GM23338 (cell line): ENCODE measurements at regions not wholly inside any gene's neighbourhood (a gene's known extent, or its start where the extent isn't known, plus 50 kb on each side); places are given as distances from the start of the nearest gene placed in this dataset.
A peak's percentile ranks its signal among the peaks of the same experiment; 100 is the strongest.

Experiments used
- ATAC-seq: fragments of 200-7000 bp; cut with Tn5 transposase; 3 replicates; pipeline ENCODE4 v1.9.1; 2020
- DNase-seq: peaks from one replicate; pipeline ENCODE4 v3.0.0-alpha.2; 2015; ENCODE audit warnings: low spot score
- H2AFZ ChIP-seq: fragments of 200-600 bp; sonication (generic); 2 replicates; pipeline ENCODE4 v1.8.0; 2016; ENCODE audit warnings: antibody characterized with exemption, mild to moderate bottlenecking, moderate library complexity
- H3F3A ChIP-seq: fragments of 200-600 bp; sonication (generic); replicated peaks from 2 replicates; pipeline ENCODE4 v1.8.0; 2017; ENCODE audit warnings: antibody characterized with exemption, mixed run types, low read depth
- H3K27ac ChIP-seq: fragments of 200-600 bp; sonication (generic); 2 replicates; pipeline ENCODE4 v1.6.1; 2016; ENCODE audit warnings: low read depth
- H3K27me3 ChIP-seq: fragments of 200-600 bp; sonication (generic); 2 replicates; pipeline ENCODE4 v1.8.0; 2016; ENCODE audit warnings: mild to moderate bottlenecking, mixed run types, moderate library complexity; ENCODE audit not compliant: insufficient read depth
- H3K36me3 ChIP-seq: fragments of 200-600 bp; sonication (generic); 2 replicates; pipeline ENCODE4 v1.8.0; 2016; ENCODE audit warnings: mild to moderate bottlenecking; ENCODE audit not compliant: insufficient read depth
- H3K4me1 ChIP-seq: fragments of 200-600 bp; sonication (generic); 2 replicates; pipeline ENCODE4 v1.8.0; 2016; ENCODE audit warnings: mild to moderate bottlenecking, moderate library complexity; ENCODE audit not compliant: insufficient read depth
- H3K4me2 ChIP-seq: fragments of 200-600 bp; sonication (generic); 2 replicates; pipeline ENCODE4 v1.7.1; 2017; ENCODE audit warnings: mixed run types
- H3K4me3 ChIP-seq: fragments of 200-600 bp; sonication (generic); 2 replicates; pipeline ENCODE4 v1.6.1; 2016; ENCODE audit warnings: mixed run types
- H3K79me2 ChIP-seq: fragments of 200-600 bp; sonication (generic); replicated peaks from 2 replicates; pipeline ENCODE4 v1.8.0; 2017; ENCODE audit warnings: mild to moderate bottlenecking; ENCODE audit not compliant: insufficient read depth
- H3K9me2 ChIP-seq: fragments of 200-600 bp; sonication (generic); 2 replicates; pipeline ENCODE4 v1.8.0; 2017; ENCODE audit not compliant: insufficient read depth
- H4K20me1 ChIP-seq: fragments of 200-600 bp; sonication (generic); replicated peaks from 2 replicates; pipeline ENCODE4 v1.8.0; 2017; ENCODE audit warnings: mild to moderate bottlenecking; ENCODE audit not compliant: insufficient read depth
- H3K27ac Mint-ChIP-seq: 2 replicates; pipeline ENCODE4 v1.8.0; 2020; ENCODE audit warnings: inconsistent platforms, mild to moderate bottlenecking, moderate library complexity, mixed read lengths
- H3K27me3 Mint-ChIP-seq: 3 replicates; pipeline ENCODE4 v1.8.0; 2022; ENCODE audit warnings: low read depth, mild to moderate bottlenecking, moderate library complexity, mixed read lengths, inconsistent platforms; ENCODE audit not compliant: insufficient read depth, poor library complexity
- H3K36me3 Mint-ChIP-seq: 3 replicates; pipeline ENCODE4 v1.8.0; 2021; ENCODE audit warnings: low read depth, mild to moderate bottlenecking, inconsistent platforms, moderate library complexity, mixed read lengths
- H3K4me1 Mint-ChIP-seq: 3 replicates; pipeline ENCODE4 v1.8.0; 2020; ENCODE audit warnings: mild to moderate bottlenecking, inconsistent platforms, mixed read lengths
- H3K4me3 Mint-ChIP-seq: 3 replicates; pipeline ENCODE4 v1.8.0; 2021; ENCODE audit warnings: moderate library complexity, mild to moderate bottlenecking, inconsistent platforms, mixed read lengths
- H3K9me3 Mint-ChIP-seq: 3 replicates; pipeline ENCODE4 v1.8.0; 2020; ENCODE audit warnings: moderate library complexity, mild to moderate bottlenecking, inconsistent platforms, mixed read lengths
- CREB1 ChIP-seq: fragments of 250-450 bp; sonication (Bioruptor Pico); IDR thresholded peaks from 2 replicates; pipeline ENCODE4 v1.5.0; 2020; ENCODE audit warnings: low read depth, mild to moderate bottlenecking, moderate library complexity
- EZH2phosphoT487 ChIP-seq: fragments of 200-600 bp; sonication (generic); IDR thresholded peaks from one replicate; pipeline ENCODE4 v1.8.1; 2018; ENCODE audit warnings: antibody characterized with exemption; ENCODE audit not compliant: unreplicated experiment
- JUNB ChIP-seq: IDR thresholded peaks from one replicate; pipeline ENCODE4 v1.6.1; 2016; ENCODE audit warnings: antibody characterized with exemption; ENCODE audit not compliant: unreplicated experiment
- NANOG ChIP-seq: IDR thresholded peaks from 2 replicates; pipeline ENCODE4 v1.6.1; 2016; ENCODE audit warnings: antibody characterized with exemption, borderline replicate concordance
- POLR2AphosphoS5 ChIP-seq: IDR thresholded peaks from 2 replicates; pipeline ENCODE4 v1.6.1; 2016; ENCODE audit warnings: antibody characterized with exemption, low read depth
- REST ChIP-seq: IDR thresholded peaks from one replicate; pipeline ENCODE4 v1.6.1; 2018; ENCODE audit warnings: antibody characterized with exemption; ENCODE audit not compliant: unreplicated experiment
- STAT1 ChIP-seq: IDR thresholded peaks from one replicate; pipeline ENCODE4 v1.6.1; 2016; ENCODE audit warnings: antibody characterized with exemption; ENCODE audit not compliant: unreplicated experiment
- ZNF331 ChIP-seq: fragments of 250-450 bp; sonication (Bioruptor Pico); IDR thresholded peaks from 2 replicates; pipeline ENCODE4 v1.5.0; 2020; ENCODE audit warnings: low read depth, mild to moderate bottlenecking, moderate library complexity
- TF ChIP-seq, protein P1 (sequence below): IDR thresholded peaks from 2 replicates; pipeline ENCODE4 v1.6.1; 2016; ENCODE audit warnings: antibody characterized with exemption
- TF ChIP-seq, protein P2 (sequence below), 2 experiments: fragments of 200-600 bp in 1 of 2; sonication (generic) in 1 of 2; conservative IDR thresholded peaks; 2 replicates each; pipeline versions ENCODE4 v1.5.1 to v1.6.1; 2016 to 2017; ENCODE audit warnings: antibody characterized with exemption in 2 of 2, low read depth in 2 of 2, mild to moderate bottlenecking in 2 of 2, moderate library complexity in 1 of 2

GRCh38 chr12:41920355-41920754 lies 224.3 kb downstream of the GXYLT1 start:
- ATAC-seq: no peak
- no peak for TF ChIP-seq STAT1
- no peak for TF ChIP-seq REST
- TF ChIP-seq JUNB: no peak
- no peak for TF ChIP-seq CREB1 (CRISPR knock-in tag)
- TF ChIP-seq, protein P1, sequence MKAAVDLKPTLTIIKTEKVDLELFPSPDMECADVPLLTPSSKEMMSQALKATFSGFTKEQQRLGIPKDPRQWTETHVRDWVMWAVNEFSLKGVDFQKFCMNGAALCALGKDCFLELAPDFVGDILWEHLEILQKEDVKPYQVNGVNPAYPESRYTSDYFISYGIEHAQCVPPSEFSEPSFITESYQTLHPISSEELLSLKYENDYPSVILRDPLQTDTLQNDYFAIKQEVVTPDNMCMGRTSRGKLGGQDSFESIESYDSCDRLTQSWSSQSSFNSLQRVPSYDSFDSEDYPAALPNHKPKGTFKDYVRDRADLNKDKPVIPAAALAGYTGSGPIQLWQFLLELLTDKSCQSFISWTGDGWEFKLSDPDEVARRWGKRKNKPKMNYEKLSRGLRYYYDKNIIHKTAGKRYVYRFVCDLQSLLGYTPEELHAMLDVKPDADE: no peak
- TF ChIP-seq, protein P2, sequence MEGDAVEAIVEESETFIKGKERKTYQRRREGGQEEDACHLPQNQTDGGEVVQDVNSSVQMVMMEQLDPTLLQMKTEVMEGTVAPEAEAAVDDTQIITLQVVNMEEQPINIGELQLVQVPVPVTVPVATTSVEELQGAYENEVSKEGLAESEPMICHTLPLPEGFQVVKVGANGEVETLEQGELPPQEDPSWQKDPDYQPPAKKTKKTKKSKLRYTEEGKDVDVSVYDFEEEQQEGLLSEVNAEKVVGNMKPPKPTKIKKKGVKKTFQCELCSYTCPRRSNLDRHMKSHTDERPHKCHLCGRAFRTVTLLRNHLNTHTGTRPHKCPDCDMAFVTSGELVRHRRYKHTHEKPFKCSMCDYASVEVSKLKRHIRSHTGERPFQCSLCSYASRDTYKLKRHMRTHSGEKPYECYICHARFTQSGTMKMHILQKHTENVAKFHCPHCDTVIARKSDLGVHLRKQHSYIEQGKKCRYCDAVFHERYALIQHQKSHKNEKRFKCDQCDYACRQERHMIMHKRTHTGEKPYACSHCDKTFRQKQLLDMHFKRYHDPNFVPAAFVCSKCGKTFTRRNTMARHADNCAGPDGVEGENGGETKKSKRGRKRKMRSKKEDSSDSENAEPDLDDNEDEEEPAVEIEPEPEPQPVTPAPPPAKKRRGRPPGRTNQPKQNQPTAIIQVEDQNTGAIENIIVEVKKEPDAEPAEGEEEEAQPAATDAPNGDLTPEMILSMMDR (conservative IDR thresholded peaks at IDR 0.05; ENCODE audit: low read depth in 2 of 2): no peak
- TF ChIP-seq ZNF331: no peak
- TF ChIP-seq EZH2phosphoT487: no peak
- TF ChIP-seq POLR2AphosphoS5: no peak
- no peak for TF ChIP-seq NANOG
- Histone ChIP-seq H2AFZ (no peak overlapping the region), H3K4me2 (peak overlapping the region; percentile 80), H3K79me2 (no peaks in the 10 kb centered on the region), H3K36me3 (no peaks in the 10 kb centered on the region), H3K27me3 (peaks cover 21% of the 10 kb centered on the region), H3K27ac (no peak overlapping the region), H3K4me1 (peaks cover 55% of the 10 kb centered on the region), H3F3A (no peaks in the 10 kb centered on the region), H3K4me3 (peak overlapping the region; percentile 47), H3K9me2 (no peaks in the 10 kb centered on the region), H4K20me1 (no peaks in the 10 kb centered on the region)
- H3K27ac Mint-ChIP-seq: no peak overlapping the region
- DNase-seq: no peak
- H3K36me3 Mint-ChIP-seq: peaks cover 11% of the 10 kb centered on the region; the same call in 1 of the 3 replicates
- peaks cover 54% of the 10 kb centered on the region for H3K4me1 Mint-ChIP-seq
- peaks cover 9% of the 10 kb centered on the region; the same call in 2 of the 3 replicates for H3K9me3 Mint-ChIP-seq
- H3K4me3 Mint-ChIP-seq: peak overlapping the region; percentile 65; the same call in 1 of the 3 replicates
- peaks cover 2% of the 10 kb centered on the region for H3K27me3 Mint-ChIP-seq
